Left renal cortex interstitium (tissue), 4 donors: ENCODE measurements at regions not wholly inside any gene's neighbourhood (a gene's known extent, or its start where the extent isn't known, plus 50 kb on each side); places are given as distances from the start of the nearest gene placed in this dataset.

ENCODE experiments used
- DNase-seq, 4 donors: peaks; one replicate each; pipeline ENCODE4 v3.0.0-alpha.2; 2013; ENCODE audit warnings: low read depth in 4 of 4, low spot score in 2 of 4, missing footprints in 1 of 4

- no peak for DNase-seq
These were observed 53.4 kb upstream of the PTPRG start for GRCh38 chr3:61507946-61508345.
